GM21737 (cell line): ENCODE measurements at regions not wholly inside any gene's neighbourhood (a gene's known extent, or its start where the extent isn't known, plus 50 kb on each side); places are given as distances from the start of the nearest gene placed in this dataset.
"Not testable (repeated sequence)": the region's sequence is repeated elsewhere in the genome, so short reads cannot be mapped to it uniquely, and the experiment has no call there.

Experiments
- ATAC-seq: cut with Tn5 transposase; IDR thresholded peaks from one replicate; pipeline ENCODE4 v1.9.1; 2021; ENCODE audit warnings: mild to moderate bottlenecking, moderate library complexity; ENCODE audit not compliant: unreplicated experiment

DNA sequence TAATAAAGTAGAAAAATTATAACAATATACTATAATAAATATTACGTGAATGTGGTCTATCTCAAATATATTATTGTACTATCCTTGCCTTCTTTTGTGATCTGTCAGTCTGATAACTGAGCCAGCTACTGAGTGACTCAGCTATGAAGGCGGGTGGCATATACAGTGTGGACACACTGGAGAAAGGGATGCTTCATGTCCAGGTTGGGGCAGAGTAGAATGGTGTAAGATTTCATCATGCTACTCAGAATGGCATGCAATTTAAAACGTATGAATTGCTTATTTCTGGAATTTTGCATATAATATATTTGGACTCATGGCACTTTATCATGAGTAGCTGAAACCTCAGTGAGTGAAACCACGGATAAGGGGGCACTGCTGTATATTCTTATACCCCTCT, 172.9 kb upstream of the TBC1D5 start:
- no peak for ATAC-seq

DNA sequence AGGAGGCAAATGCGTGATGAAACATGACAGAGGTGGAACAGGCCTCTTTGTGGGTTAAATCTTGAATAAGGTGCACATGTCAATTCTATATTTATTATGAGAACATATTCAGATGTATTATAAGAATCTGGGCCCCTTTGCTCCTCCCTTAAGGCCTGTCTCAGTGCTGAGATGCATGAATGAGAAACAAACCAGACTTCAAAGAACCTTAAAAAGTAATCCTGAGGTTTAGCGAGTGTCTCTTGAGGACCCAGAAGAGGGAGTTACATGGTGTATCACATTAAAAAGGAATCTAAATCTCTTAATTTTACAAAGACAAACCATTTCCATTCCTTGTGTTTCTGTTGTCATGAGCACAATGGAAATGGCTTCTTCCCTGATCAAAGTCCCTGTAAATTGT, 170.9 kb upstream of the TBC1D5 start:
- no peak for ATAC-seq

DNA sequence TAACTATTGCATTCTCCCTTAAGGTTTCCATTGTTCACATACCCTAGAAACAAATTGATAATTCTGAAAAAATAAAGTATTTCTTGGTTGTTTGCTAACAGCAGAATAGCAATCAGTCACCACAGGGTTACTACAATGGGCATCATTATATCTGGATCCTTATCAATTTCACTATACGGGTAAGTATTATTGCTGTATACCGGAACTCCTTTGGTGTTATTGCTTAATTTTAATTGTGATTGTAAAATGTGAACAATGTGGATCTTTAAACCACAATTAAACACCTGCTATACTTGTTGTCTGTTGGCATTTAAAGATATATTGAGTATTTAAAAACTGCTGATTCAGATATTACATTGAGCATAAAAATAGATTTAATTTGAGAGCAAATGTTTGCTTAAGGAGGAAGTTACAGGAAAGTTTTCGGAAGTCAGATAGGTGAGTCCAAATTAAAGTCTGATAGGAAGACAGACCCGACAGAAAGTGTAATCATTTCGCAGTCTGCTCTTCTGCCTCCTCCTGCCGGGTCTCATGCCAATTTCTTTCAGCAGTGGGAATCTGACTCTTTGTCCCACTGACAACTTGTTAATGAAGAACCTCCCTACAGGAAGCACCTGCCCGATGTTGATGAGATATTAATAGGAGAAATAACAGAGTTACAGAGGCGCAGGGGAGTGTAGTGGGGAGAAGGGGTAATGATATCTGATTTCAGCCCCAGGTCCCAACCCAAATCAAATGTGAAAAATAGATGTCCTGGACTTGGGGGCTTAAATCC, 169.7 kb upstream of the TBC1D5 start:
- no peak for ATAC-seq

DNA sequence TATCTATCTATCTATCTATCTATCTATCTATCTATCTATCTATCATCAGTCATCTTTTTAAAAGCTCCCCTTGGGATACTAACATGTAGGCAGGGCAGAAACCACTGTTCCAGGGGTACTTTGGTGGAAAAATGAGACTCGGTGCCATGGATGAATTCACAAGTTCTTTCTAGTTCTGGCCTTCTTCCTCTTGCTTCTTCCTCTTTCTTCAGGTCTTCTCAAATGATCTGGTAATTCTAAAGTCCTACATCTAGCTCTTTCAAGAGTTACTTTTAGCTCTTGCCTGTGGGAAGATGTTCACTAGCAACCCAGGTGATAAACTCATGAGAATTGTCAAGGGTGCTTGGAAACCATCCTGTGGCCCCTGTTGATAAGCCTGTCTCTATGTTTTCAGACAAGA, 168.5 kb upstream of the TBC1D5 start:
- ATAC-seq = no peak

DNA sequence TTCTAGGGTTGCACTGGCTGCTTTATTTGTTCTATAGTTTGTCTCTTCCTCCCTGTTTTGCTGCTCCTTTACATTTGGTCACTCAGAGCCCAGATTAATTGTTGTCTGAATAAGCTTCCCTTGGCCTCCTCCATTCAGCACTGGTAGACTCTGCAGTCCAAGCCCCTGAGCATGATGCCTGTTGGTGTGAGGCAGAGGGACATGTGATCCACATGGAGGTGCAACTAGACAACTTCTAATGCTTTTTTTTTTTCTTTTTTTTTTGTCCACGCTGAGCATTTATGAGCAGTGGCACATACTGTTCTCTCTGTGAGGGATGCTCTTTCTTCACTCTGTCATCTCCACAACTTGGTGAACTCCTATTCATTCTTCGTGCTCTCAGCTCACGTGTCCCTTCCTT, 167.3 kb upstream of the TBC1D5 start:
- ATAC-seq = no peak

DNA sequence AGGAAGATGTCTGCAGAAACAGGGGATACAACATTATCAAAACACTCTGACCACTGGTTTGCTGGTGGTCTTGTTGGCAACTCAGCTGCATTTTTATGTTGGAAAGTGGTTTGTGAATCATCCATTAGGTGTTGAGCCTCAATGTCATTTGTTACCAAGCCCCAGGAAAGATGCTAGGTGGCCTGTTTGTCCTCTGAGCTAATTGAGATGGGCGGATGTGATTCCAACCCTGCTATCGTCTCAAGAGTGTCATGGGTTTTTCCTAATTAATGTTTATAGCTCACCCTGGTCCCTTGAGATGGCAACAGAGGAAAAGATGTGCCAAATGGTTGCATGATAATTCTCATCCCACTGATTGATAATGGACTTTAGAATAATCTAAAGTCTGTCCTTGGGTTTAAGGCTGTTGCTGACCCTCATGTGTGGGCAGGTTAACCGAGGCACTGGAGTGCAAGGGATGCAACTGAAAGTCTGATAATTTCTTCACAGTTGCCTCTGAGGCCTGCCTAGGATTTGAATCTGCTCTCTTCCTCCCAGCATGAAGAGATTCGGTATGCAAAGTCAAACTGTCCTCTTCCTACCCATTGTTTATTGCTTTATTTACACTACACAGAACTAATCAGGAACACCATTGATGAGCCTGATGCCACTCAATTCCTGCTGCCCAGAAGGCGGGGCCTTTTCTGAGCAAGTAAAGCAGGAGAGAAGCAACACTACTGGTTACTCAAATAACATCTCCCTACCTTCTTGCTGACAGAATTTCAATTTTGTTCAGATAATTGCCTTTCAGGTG, 166.2 kb upstream of the TBC1D5 start:
- ATAC-seq = no peak

DNA sequence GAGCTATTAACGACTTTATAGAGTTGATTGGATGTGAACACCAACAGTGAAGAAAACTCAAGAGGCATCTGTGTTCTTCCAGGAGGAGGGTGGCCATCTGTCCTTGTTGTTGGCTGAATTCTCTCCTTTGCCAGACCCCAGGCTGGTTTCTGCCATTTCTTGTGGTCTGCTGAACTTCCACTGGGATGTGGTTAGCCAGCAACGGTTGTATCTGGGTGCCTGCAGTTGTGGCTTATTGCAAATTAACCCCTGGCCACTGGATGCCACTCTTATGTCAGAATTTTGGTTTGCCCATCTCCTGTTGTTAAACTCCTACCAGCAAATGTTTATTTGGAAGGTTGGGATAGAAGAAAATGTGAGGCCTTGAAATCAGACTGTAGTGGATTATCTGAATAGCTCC, 163.6 kb upstream of the TBC1D5 start:
- ATAC-seq = no peak

DNA sequence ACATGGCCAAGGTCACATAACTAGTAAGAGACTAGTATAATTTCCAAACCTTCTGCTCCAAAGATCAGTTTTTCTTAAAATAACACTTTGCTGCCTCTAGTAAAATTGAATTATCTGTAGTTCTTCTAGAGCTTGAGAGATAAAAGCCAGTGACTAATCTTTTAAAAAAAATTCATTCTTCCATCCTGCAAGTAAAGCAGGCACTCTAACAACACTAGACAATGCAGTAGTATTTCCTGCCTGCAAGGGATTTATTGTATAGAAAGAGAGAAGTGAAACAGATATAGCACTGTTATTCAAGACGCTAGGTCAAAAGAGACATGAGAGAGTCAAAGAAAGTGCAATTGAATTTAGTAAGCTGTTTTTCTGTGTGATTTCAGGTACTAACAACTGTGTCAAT, 159.5 kb upstream of the TBC1D5 start:
- ATAC-seq = no peak

DNA sequence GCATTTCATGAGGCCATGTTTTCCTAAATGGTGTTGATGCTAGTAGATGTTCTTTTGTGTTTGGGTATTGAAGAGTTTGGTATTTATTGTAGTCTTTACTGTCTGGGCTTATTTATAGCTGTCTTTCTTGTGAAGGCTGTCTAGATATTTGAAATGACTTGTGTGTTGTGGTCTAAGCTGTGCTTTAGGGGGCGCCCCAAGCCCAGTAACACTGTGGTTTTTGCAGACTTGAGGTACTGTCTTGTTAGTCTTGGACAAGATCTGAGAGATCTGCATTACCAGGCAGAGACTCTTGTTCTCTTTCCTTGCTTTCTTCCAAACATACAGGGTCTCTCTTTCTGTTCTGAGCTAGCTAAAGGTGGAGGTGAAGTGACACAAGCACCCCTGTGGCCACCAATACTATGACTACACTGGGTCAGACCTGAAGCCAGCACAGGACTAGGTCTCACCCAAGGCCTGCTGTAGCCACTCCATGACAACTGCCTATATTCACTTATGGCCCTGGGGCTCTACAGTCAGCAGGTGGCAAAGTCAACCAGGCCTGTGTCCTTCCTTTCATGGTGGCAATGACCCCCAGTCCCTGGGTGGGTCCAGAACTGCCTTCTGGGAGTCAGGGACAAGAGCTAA, 152.1 kb upstream of the TBC1D5 start:
- ATAC-seq = no peak

DNA sequence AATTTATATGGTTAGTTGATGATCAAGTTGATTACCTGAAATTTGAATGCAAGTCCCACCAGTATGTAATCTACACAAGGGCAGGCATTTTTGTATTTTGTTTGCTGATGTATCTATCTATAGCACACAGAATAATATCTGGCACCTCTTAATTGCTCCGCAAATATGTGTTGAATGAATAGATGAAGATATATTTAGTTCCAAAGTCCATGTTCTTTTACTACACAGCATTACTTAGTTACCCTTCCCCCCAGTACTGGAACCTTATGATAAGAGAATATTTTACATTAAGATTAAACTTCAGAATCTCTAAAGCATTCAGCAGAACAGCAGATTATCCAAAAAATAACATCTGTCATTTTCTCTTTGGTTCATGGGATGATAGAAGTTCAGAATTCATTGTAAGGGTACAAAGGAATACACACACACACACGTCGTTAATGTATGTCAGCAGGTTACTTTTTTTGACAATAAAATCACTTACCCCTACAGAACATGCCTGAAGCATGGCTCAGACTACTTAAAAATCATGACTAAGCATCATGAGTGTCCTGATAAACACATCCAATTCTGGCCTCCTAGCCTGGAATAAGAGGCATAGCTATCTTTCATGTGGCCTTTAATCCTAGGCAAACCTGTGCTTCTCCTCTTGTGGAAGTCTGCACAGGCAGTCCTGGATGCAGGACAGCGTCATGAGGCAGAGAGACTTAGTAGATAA, 148.9 kb upstream of the TBC1D5 start:
- no peak for ATAC-seq

DNA sequence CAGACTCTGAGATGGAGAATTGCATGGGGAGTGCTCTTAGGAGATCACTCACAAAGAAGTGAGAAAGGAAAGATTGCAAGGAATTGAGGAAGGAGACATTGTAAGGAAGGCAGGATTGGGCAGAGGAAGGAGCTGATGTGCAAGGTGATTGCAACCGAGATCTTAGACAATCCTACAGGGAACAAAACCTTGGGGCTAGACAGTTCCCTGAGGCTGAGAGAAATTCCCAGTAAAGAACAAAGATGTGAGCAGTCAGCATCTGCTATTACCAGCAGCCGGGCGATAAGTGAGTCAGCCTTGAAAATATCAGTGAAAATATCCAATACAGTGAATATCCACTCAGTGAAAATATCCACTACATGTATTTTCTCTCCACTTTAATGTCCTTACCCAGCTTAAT, 143.6 kb upstream of the TBC1D5 start:
- no peak for ATAC-seq

DNA sequence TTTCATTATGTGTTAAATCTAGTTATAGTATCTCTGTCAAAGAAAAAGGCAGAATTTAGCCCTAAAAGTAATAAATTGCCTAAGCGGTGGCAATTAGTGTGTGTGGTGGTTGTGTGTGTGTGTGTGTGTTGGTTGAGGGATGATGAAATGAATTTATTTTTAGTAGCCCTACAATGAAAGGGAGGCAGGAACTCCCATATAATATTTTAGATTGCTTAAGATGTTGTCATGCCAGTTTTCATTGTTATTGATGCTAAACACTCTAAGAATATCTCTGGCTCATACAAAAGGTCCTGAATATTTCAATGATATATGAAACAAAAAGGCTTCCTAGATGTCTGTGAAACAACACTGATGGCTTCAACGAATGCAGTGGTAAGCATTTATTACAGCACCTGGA, 140.6 kb upstream of the TBC1D5 start:
- ATAC-seq = no peak

DNA sequence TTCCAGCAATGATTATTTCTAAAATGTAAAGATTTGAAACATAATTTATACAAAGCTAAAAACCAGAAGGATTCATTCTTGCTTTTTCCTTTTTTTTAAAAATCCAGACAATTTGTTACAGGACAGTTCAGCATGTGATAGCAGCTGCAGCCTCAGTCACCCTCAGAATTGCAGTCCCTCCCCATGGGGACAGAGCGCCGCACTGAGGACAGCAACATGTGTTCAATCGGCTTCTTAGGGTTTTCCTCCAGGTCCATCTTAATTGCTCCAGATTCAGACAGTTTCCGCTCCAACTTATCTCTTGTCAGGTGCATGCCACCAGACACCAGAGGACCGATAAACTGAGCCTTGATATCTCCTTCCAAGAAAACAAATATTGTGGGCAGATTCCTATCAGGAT, 134.9 kb upstream of the TBC1D5 start:
- ATAC-seq = no peak

DNA sequence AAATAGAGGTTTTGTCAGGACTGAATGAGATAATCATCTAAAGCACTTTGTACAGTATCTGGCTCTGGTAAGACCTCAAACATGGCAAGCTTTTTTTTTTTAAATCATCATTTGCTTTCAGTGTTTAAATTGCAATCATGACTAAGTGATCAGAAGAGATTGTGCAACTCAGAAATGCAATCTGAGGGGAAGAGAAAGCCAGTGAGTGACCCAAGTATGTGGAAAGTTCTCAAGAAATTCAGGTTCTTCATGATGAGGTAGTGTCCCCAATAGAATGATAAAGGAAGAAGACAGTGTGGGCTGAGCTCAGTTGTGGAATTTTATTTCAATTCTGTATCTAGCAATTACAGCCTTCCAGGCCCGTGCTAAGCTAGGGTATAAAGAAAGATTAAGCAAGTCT, 132.2 kb upstream of the TBC1D5 start:
- no peak for ATAC-seq

DNA sequence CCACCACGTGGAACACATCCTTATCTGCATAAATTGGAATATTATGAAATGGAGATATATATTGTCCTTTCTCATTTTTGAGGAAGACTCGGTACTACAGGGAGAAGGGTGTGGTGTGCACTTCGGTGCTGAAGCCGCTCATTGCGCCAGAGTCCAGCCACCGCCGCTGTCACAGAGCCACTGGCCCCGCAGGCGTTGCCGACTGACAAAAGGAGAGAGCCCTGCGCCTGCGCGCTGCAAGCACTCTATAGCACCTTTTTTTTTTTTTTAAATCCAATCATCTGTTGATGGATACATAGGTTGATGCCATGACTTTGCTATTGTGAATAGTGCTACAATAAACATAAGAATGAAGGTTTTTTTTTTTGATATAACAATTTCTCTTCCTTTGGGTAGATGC, 130.0 kb upstream of the TBC1D5 start:
- no peak for ATAC-seq

DNA sequence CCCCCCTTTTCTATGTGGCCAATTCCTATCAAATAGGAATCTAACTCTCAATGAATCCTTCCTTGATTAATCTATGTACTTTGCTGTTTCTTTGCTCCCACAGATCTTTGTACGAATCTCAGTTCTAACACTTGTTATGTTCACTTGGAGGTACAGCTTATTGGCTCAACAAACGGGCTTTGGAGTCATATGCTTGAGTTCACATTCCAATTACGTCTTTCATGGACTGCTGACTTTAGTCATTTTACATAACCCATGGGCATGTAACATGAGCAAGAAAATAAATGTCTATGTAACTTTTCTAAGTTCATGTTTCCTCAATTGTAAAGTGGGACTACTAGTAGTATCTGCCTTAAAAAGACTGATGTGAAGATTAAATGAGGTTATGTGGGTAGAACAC, 123.2 kb upstream of the TBC1D5 start:
- no peak for ATAC-seq

DNA sequence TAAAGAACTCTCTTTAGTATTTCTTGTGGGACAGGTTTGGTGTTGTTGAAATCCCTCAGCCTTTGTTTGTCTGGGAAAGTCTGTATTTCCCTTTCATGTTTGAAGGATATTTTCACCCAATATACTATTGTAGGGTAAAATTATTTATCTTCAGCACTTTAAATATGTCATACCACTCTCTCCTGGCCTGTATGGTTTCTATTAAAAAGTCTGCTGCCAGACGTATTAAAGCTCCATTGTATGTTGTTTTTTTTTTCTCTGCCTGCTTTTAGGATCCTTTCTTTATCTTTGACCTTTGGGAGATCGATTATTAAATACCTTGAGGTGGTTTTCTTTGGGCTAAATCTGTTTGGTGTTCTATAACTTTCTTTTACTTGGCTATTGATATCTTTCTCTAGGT, 119.0 kb upstream of the TBC1D5 start:
- ATAC-seq = no peak

DNA sequence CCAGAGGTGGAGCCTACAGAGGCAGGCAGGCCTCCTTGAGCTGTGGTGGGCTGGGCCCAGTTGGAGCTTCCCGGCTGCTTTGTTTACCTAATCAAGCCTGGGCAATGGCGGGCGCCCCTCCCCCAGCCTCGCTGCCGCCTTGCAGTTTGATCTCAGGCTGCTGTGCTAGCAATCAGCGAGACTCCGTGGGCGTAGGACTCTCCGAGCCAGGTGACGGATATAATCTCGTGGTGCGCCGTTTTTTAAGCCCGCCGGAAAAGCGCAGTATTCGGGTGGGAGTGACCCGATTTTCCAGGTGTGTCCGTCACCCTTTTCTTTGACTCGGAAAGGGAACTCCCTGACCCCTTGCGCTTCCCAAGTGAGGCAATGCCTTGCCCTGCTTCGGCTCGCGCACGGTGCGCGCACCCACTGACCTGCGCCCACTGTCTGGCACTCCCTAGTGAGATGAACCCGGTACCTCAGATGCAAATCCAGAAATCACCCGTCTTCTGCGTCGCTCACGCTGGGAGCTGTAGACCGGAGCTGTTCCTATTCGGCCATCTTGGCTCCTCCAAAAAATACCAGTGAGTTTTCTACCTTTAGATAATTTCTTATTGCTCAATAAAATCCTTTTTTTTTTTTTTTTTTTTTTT, 118.5 kb upstream of the TBC1D5 start:
- ATAC-seq = not testable (repeated sequence)

DNA sequence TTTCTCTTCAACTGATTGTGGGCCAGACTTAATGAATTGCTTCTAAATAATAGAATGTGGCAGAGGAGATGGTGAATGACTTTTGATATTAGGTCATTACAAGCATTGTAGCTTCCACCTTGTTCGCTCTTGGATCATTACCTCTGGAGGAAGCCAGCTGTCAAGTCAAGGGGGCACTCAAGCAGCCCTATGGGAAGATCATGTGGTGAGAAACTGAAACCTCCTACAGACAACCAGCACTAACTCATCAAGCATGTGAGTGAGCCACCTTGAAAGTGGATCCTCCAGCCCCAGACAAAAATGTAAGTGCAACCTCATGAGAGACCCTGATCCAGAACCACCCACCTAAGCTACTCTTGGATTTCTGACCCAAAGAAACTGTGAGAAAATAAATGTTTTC, 109.8 kb upstream of the TBC1D5 start:
- ATAC-seq = peak; percentile 71

DNA sequence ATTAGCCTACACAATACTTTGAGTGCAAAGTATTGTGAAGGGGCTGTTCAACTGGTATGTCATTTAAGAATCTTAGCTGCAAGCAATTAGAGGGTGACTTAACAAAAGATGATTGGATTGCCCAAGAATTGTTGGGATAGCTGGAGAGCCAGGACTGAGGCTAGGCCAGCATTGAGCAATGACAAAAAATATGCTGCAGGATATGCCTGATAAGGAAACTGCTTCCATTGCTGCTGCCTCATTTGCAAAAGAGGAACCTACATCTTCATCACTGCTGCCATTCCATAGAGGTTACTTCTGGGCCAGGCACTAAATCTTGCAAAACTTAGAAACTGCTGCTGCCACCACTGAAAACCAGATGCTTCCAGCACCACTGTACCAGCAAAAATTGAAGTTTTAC, 108.0 kb upstream of the TBC1D5 start:
- no peak for ATAC-seq

DNA sequence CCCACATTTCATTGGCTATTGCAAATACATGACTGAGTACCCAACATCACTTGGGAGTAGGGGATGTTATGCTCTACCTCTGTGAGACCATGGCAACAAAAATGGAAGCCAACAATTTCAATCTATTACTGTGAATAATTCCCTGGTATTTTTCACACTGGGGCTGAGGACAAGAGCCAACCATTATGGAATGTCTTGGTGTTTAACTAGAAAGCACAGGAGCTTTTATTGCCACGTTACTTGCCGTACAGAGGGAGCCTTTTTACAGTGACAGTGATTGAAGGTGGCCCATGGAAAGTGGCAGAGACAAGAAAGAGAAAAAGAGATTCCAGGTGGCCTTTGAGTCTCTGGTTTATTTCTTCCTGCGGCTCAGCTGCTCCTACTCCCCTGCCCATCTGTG, 105.7 kb upstream of the TBC1D5 start:
- no peak for ATAC-seq
